DMS 273 treated with DMSO at 0.1 percent for 48 hours (cell line): ENCODE measurements at regions not wholly inside any gene's neighbourhood (a gene's known extent, or its start where the extent isn't known, plus 50 kb on each side); places are given as distances from the start of the nearest gene placed in this dataset.
"Not testable (repeated sequence)": the region's sequence is repeated elsewhere in the genome, so short reads cannot be mapped to it uniquely, and the experiment has no call there.

Experiments used
- DNase-seq: peaks from one replicate; lab custom pipeline; 2025; lab: John Stamatoyannopoulos, UW

GRCh38 chr14:25699981-25700380 lies 650.0 kb upstream of the STXBP6 start:
- no peak for DNase-seq

DNA sequence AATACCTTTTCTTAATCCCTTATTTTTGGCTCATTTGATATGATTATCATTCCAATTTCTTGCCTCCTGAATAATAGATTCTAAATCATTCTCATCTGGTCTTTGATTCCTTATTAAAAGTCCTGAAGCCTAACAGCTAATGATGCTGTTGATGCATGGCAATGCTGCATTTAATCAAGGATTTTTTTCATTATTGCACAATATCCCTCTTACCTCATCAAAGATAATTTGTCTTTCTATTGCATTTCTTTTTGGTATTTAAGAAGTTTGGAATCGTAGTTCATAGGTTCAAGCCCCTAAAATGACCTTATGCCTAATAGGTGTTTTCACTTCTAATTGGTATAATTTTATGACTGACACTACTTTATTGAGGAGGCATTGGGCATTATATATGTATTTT lies 648.2 kb upstream of the STXBP6 start:
- no peak for DNase-seq

DNA sequence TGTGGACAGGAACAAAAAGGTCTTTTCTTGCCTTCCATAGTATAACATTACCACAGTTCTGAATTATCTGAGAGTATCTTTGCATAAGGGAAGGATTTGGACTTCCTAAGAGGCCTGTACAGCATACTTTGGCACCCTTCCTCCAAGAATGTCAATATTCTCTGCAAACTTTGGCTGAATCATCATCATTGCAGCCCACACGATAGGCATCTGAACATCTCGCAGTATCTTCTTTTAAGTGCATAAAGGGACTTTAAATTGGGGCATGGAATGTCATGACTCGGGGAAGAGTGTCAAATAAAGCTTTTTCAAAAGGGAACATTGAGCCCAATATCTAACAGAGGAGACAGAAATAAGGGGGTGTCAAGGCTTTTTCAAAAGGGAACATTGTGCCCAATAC lies 646.2 kb upstream of the STXBP6 start:
- no peak for DNase-seq

- no peak for DNase-seq
These were observed 635.1 kb upstream of the STXBP6 start for GRCh38 chr14:25685004-25685403.

- DNase-seq, result no peak
These were observed 631.0 kb upstream of the STXBP6 start for GRCh38 chr14:25680934-25681333.

- not testable (repeated sequence) for DNase-seq
These were observed 630.6 kb upstream of the STXBP6 start for GRCh38 chr14:25680511-25680910.

GRCh38 chr14:25677111-25677510 lies 627.2 kb upstream of the STXBP6 start:
- no peak for DNase-seq

- DNase-seq, result no peak
These were observed 617.4 kb upstream of the STXBP6 start for GRCh38 chr14:25667387-25667786.

- DNase-seq, result no peak
These were observed 616.9 kb upstream of the STXBP6 start for GRCh38 chr14:25666877-25667276.

DNA sequence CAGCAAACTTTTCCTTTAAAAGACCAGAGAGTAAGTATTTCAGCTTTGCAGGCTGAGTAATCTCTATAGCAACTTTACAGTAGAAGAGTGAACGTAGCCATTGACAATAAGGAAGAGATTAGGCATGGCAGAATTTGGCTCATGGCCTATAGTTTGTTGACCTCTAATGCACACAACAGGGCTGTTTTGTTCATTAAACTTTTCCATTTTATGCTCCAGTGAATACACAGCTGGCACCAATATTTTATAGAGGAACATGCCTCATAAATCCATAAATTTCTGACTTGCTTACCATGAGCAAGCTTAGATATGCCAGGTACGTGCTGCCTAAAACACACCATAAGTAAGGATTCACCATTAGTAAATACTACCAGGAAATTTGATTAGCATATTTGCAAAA lies 609.0 kb upstream of the STXBP6 start:
- no peak for DNase-seq

- DNase-seq, result no peak
These were observed 580.5 kb upstream of the STXBP6 start for GRCh38 chr14:25630447-25630846.

GRCh38 chr14:25628978-25629377 lies 579.0 kb upstream of the STXBP6 start:
- DNase-seq, result no peak

GRCh38 chr14:25628390-25628789 lies 578.4 kb upstream of the STXBP6 start:
- DNase-seq, result no peak

GRCh38 chr14:25626986-25627385 lies 577.0 kb upstream of the STXBP6 start:
- no peak for DNase-seq

DNA sequence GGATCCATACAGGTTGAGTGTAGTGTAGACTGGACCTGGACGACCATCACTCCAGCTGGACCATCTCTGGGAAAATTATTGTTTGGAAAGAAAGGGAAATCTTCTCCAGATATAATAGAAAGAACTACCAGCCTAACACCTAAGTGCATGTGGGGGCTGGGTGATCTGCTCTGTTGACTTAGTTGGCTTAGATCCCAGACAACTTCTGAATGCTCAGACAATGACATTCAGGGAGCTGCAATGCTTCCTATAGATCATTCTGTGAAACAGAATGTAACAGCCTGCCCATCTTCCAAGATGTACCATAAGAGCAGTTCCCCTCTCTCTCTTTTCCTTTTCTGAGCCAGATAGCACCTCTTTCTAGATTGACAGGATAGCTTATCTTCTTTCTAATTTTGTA lies 572.8 kb upstream of the STXBP6 start:
- DNase-seq, result no peak

- no peak for DNase-seq
These were observed 570.6 kb upstream of the STXBP6 start for GRCh38 chr14:25620515-25620914.

DNA sequence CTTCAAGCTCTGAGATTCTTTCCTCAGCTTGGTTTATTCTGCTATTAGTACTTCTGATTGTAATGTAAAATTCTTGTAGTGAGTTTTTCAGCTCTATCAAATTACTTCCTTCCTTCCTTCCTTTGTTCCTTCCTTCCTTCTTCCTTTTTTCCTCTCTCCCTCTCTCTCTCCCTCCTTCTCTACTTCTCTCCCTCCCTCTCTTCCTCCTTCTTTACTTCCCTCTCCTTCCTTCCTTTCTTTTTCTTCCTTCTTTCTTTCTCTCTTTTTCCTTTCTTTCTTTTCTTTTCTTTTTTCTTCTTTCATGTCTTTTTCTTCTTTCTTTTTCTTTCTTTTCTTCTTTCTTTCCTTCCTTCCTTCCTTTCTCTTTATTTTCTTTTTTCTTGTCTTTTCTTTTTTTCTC lies 565.2 kb upstream of the STXBP6 start:
- DNase-seq, result no peak

GRCh38 chr14:25607192-25607591 lies 557.2 kb upstream of the STXBP6 start:
- DNase-seq, result no peak

DNA sequence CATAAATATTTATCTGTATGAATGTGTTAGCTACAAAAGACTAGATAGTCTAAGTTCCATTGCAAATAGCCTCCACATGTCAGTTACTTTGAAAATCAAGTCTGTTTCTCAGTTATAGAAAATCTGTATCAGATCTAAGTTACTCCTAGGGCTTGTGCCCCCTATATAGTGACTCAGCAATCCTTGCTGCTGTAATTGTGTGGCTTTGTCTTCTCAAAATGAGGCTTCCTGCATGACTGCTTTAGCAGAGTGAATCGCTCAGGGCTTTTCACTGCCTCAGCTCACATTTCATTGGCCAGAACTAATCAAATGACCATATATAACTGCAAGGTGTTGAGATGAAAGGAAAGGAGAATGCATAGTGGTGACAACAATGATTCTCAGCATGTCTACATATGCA lies 552.2 kb upstream of the STXBP6 start:
- DNase-seq, result no peak

GRCh38 chr14:25588751-25589150 lies 538.8 kb upstream of the STXBP6 start:
- no peak for DNase-seq

- no peak for DNase-seq
These were observed 524.8 kb upstream of the STXBP6 start for GRCh38 chr14:25574628-25575325.

DNA sequence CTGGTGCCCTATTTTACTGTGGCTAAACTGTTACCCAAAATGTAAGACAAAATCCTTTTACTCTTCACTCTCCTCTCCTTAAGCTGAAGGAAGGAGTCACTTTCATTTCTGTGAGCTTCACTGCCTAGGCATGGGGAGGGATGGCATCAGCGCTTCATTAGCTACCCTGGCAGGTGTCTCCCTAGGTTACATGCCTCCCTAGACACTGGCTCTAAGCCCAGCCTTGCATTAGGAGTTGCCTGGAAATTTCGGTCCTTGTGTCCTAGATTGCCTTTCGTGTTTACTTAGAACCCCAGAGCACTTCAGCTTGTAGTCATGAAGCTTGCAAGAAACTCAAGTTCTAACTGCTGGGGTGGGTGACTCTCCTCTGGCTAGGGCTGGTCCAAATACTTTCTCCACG lies 520.5 kb upstream of the STXBP6 start:
- no peak for DNase-seq

DNA sequence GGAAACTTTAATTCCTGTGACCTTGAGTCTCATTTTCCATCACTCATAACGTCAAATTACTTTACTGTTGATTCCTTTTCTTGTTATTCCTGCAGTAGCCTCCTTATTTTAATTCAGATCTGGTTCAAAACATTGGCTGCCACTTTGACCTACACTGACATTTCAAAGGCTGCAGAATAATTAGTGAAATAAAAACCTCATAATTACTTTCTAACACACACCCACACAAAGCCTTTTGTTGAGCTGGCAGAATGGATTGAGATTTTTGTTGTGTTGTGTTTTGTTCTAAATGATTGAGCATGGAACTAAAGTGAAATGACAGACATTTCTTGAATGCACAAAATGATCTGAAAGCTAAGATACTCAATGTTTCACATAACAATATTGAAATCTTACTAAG lies 507.5 kb upstream of the STXBP6 start:
- no peak for DNase-seq

DNA sequence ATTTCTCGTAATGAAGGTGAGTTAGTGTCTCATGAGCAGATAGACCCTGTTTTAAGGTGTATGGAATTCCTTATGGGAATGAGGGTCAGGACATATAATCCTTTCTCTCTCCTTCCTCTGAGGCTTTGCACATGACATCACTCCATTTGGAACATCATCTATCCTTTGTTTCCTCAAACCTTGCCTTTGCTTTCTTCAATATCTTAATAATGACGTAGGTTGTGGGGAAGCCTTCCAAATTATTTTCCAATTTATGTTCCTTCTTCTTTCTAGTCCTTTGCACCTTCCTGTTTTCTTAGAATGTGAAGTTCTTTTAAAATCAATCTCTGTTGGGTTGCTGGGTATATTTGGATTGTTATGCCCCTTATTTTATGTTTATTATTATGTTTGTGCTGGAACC lies 502.9 kb upstream of the STXBP6 start:
- DNase-seq, result no peak

DNA sequence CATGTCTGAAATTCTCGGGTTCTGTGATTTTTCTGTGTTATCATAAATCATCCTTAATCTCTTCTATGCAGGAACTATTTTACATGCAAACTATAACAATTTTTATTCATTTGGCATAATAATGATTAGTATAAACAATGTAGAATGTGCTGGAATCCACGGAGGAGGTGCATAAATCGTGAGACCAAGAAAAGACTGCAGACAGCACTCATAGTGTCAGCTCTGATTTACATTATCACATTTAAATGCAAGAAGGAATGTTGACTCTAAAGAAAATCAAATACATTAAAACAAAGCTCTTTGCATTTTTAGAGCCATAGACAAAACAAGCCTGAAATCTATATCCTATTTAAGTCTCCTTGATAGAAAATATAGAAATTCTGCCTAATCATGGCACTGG lies 501.7 kb upstream of the STXBP6 start:
- DNase-seq, result no peak
